ENCODE measurements at regions not wholly inside any gene's neighbourhood (a gene's known extent, or its start where the extent isn't known, plus 50 kb on each side); places are given as distances from the start of the nearest gene placed in this dataset.

DNA sequence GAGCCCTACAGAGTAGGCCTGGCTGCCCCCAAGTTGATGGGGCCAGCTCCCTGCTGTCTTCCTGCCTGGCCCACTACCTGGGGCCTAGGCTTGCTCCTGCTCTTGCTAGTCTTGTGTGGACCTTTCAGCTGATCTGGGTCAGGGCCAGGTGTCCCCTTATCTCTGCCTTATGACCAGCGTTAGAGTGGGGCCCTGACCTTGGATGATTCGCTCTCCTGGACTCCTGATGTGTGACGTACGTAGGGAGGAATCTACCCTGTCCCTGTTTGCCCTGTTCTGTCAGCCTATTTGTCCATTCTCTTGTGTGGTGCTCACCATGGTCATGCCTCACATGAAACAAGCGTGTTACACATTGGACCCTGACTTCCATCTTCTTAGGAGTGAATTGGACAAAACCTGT, 571.8 kb downstream of the QKI start:
- no peak overlapping the region for H3K27ac ChIP-seq (ENCODE audit: low read depth, low read length)

GRCh38 chr6:163985710-163986109, 571.2 kb downstream of the QKI start:
- Histone ChIP-seq H3K4me2 (ENCODE audit: low read length) (no peak overlapping the region), H3F3A (ENCODE audit: control insufficient read depth, insufficient read depth) (no peaks in the 10 kb centered on the region), H3K27me3 (ENCODE audit: control insufficient read depth, low read length) (no peaks in the 10 kb centered on the region)

More for the DNA sequence above, 571.8 kb downstream of the QKI start:
- Histone ChIP-seq H3K79me2 (ENCODE audit: control insufficient read depth, low read length) (no peaks in the 10 kb centered on the region), H3K4me2 (ENCODE audit: low read length) (no peak overlapping the region), H3K36me3 (ENCODE audit: control insufficient read depth, low read length) (no peaks in the 10 kb centered on the region), H3K9me2 (replicated peaks; ENCODE audit: control insufficient read depth, low read length) (no peaks in the 10 kb centered on the region), H3F3A (ENCODE audit: control insufficient read depth, insufficient read depth) (no peaks in the 10 kb centered on the region), H4K20me1 (ENCODE audit: control insufficient read depth, insufficient read depth, low read depth, low read length) (no peaks in the 10 kb centered on the region), H3K27me3 (ENCODE audit: control insufficient read depth, low read length) (no peaks in the 10 kb centered on the region), H3K4me3 (ENCODE audit: low read length) (no peak overlapping the region), H3K4me1 (ENCODE audit: control insufficient read depth, low read length) (no peaks in the 10 kb centered on the region), H3K9me3 (ENCODE audit: control insufficient read depth, insufficient read depth, low read length) (no peaks in the 10 kb centered on the region)
- TF ChIP-seq EZH2phosphoT487 (IDR thresholded peaks at IDR 0.05; ENCODE audit: borderline replicate concordance, low read length) (no peak), CTCF (IDR thresholded peaks at IDR 0.05; ENCODE audit: low read depth, low read length, poor library complexity, severe bottlenecking) (no peak)

GRCh38 chr6:163985040-163985439, 570.5 kb downstream of the QKI start:
- Histone ChIP-seq H3K27ac (ENCODE audit: low read depth, low read length) (no peak overlapping the region), H3K9me2 (replicated peaks; ENCODE audit: control insufficient read depth, low read length) (no peaks in the 10 kb centered on the region), H3K4me2 (ENCODE audit: low read length) (no peak overlapping the region), H3K27me3 (ENCODE audit: control insufficient read depth, low read length) (no peaks in the 10 kb centered on the region), H3K79me2 (ENCODE audit: control insufficient read depth, low read length) (no peaks in the 10 kb centered on the region), H3K36me3 (ENCODE audit: control insufficient read depth, low read length) (no peaks in the 10 kb centered on the region), H3K4me1 (ENCODE audit: control insufficient read depth, low read length) (no peaks in the 10 kb centered on the region), H3K4me3 (ENCODE audit: low read length) (no peak overlapping the region), H3K9me3 (ENCODE audit: control insufficient read depth, insufficient read depth, low read length) (no peaks in the 10 kb centered on the region), H4K20me1 (ENCODE audit: control insufficient read depth, insufficient read depth, low read depth, low read length) (no peaks in the 10 kb centered on the region), H3F3A (ENCODE audit: control insufficient read depth, insufficient read depth) (no peaks in the 10 kb centered on the region)
- no peak for TF ChIP-seq EZH2phosphoT487 (IDR thresholded peaks at IDR 0.05; ENCODE audit: borderline replicate concordance, low read length)
- no peak for TF ChIP-seq CTCF (IDR thresholded peaks at IDR 0.05; ENCODE audit: low read depth, low read length, poor library complexity, severe bottlenecking)

More at GRCh38 chr6:163985710-163986109, 571.2 kb downstream of the QKI start:
- H3K27ac ChIP-seq (ENCODE audit: low read depth, low read length), result no peak overlapping the region
- H3K79me2 ChIP-seq (ENCODE audit: control insufficient read depth, low read length), result no peaks in the 10 kb centered on the region
- TF ChIP-seq EZH2phosphoT487 (IDR thresholded peaks at IDR 0.05; ENCODE audit: borderline replicate concordance, low read length) (no peak), CTCF (IDR thresholded peaks at IDR 0.05; ENCODE audit: low read depth, low read length, poor library complexity, severe bottlenecking) (no peak)
- H4K20me1 ChIP-seq (ENCODE audit: control insufficient read depth, insufficient read depth, low read depth, low read length), result no peaks in the 10 kb centered on the region
- no peaks in the 10 kb centered on the region for H3K9me2 ChIP-seq (replicated peaks; ENCODE audit: control insufficient read depth, low read length)
- no peaks in the 10 kb centered on the region for H3K9me3 ChIP-seq (ENCODE audit: control insufficient read depth, insufficient read depth, low read length)
- H3K4me1 ChIP-seq (ENCODE audit: control insufficient read depth, low read length), result no peaks in the 10 kb centered on the region
- no peak overlapping the region for H3K4me3 ChIP-seq (ENCODE audit: low read length)
- H3K36me3 ChIP-seq (ENCODE audit: control insufficient read depth, low read length), result no peaks in the 10 kb centered on the region
